Thoracic aorta (tissue), 2 donors: ENCODE measurements at regions not wholly inside any gene's neighbourhood (a gene's known extent, or its start where the extent isn't known, plus 50 kb on each side); places are given as distances from the start of the nearest gene placed in this dataset.

Experiments
- ATAC-seq: fragments of 150-250 bp; one replicate; pipeline ENCODE4 v1.8.0; 2017; ENCODE audit warnings: low read depth; ENCODE audit not compliant: insufficient number of reproducible peaks, low FRiP score
- DNase-seq: peaks from one replicate; pipeline ENCODE4 v3.0.0-alpha.2; 2020; ENCODE audit warnings: low spot score
- H3K27ac ChIP-seq, 2 donors: fragments of 200-600 bp; sonication (generic); 1 replicate in 1 of 2; 2 replicates in 1 of 2; pipeline ENCODE4 v1.5.1; 2016; ENCODE audit warnings: mild to moderate bottlenecking in 2 of 2, moderate library complexity in 2 of 2
- H3K27me3 ChIP-seq: fragments of 200-600 bp; sonication (generic); replicated peaks from 2 replicates; pipeline ENCODE4 v1.6.0; 2016; ENCODE audit warnings: mild to moderate bottlenecking; ENCODE audit not compliant: insufficient read depth
- H3K36me3 ChIP-seq: fragments of 200-600 bp; sonication (generic); one replicate; pipeline ENCODE4 v1.5.1; 2016
- H3K4me1 ChIP-seq, 2 donors: fragments of 200-600 bp; sonication (generic); 1 replicate in 1 of 2; 2 replicates in 1 of 2; pipeline versions ENCODE4 v1.5.1 to v1.6.0; 2016; ENCODE audit warnings: low read depth in 2 of 2, mild to moderate bottlenecking in 1 of 2; ENCODE audit not compliant: control insufficient read depth in 1 of 2
- H3K4me3 ChIP-seq: fragments of 200-600 bp; sonication (generic); 2 replicates; pipeline ENCODE4 v1.5.1; 2016; ENCODE audit warnings: mild to moderate bottlenecking
- H3K9me3 ChIP-seq: fragments of 200-600 bp; sonication (generic); 2 replicates; pipeline ENCODE4 v1.5.1; 2016
- TF ChIP-seq, protein P1 (sequence below): fragments of 200-600 bp; sonication (generic); IDR thresholded peaks from one replicate; pipeline ENCODE4 v1.5.1; 2019; ENCODE audit warnings: antibody characterized with exemption

DNA sequence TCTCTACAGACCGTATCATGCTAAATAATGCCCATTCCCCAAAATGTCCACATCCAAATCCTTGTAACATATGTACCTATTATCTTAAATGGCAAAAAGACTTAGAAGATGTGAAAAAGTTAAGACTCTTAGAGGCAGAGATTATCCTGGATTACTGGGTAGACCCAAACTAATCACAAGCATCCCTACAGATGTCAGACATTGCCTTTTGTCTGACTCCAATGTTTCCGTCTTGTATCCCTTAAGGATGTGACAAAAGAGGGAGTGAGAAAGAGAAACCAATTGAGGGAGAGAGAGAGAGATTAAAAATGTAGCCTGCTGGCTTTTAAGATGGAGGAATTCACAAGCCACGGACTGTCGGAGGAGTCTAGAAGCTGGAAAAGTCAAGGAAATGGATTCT lies 401.9 kb upstream of the FSTL5 start:
- ATAC-seq (no peak), DNase-seq (no peak)
- Histone ChIP-seq H3K4me1 (no peaks in the 10 kb centered on the region), H3K27ac (no peak overlapping the region), H3K36me3 (no peaks in the 10 kb centered on the region), H3K27me3 (no peaks in the 10 kb centered on the region), H3K4me3 (no peak overlapping the region), H3K9me3 (no peaks in the 10 kb centered on the region)
- TF ChIP-seq, protein P1, sequence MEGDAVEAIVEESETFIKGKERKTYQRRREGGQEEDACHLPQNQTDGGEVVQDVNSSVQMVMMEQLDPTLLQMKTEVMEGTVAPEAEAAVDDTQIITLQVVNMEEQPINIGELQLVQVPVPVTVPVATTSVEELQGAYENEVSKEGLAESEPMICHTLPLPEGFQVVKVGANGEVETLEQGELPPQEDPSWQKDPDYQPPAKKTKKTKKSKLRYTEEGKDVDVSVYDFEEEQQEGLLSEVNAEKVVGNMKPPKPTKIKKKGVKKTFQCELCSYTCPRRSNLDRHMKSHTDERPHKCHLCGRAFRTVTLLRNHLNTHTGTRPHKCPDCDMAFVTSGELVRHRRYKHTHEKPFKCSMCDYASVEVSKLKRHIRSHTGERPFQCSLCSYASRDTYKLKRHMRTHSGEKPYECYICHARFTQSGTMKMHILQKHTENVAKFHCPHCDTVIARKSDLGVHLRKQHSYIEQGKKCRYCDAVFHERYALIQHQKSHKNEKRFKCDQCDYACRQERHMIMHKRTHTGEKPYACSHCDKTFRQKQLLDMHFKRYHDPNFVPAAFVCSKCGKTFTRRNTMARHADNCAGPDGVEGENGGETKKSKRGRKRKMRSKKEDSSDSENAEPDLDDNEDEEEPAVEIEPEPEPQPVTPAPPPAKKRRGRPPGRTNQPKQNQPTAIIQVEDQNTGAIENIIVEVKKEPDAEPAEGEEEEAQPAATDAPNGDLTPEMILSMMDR: no peak

DNA sequence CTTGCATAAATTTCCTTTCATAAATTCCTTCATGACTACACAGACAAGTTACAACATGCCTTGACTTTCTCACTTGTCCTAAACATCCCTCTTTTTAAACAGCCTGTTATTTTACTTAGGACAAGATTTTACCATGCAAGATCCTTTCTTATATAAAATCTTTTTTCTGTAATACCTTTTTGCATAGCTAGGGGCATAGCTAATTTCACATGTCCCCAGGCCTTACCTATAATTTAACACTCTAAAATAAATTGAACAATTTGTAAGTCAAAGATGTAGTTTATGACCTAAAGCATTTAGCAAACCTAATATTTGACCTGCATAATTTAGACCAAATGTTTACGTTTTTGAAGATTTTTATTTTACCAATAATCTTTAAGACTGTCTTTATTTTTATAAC lies 396.3 kb upstream of the FSTL5 start:
- no peak for ATAC-seq
- no peak overlapping the region for H3K4me3 ChIP-seq
- TF ChIP-seq, protein P1: no peak
- H3K9me3 ChIP-seq: no peaks in the 10 kb centered on the region
- no peaks in the 10 kb centered on the region for H3K27me3 ChIP-seq
- H3K4me1 ChIP-seq: no peaks in the 10 kb centered on the region
- no peak overlapping the region for H3K27ac ChIP-seq
- H3K36me3 ChIP-seq: no peaks in the 10 kb centered on the region
- DNase-seq: no peak

DNA sequence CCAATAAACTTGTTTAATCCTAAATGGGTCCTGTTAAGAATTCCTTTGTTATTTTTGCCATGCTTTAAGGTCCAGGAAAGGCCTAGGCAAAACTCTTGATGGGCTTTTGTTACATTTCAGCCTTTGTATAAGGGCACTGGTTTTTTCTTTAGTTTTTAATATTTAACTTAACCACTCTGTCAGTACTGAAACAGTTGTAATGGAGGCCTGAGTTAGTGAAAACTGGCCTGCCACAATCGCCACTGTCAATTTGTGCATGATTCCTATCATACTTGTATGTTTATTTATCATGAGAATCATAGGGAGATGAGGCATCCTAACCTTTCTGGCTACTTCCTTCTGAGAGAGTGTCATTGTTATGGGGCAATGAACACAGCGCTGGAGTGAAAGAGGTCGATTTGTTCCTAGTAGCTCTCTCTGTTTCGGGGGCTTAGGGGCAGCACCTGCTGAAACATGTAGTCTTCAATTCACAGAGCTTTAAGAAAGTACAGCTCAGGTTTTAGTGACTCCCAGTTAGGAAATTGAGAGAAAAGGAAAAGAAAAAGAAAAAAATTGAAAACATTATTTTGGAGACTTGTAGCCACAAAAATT lies 393.8 kb upstream of the FSTL5 start:
- Histone ChIP-seq H3K27ac (no peak overlapping the region), H3K27me3 (no peaks in the 10 kb centered on the region), H3K36me3 (no peaks in the 10 kb centered on the region), H3K4me1 (no peaks in the 10 kb centered on the region), H3K4me3 (no peak overlapping the region), H3K9me3 (no peaks in the 10 kb centered on the region)
- no peak for ATAC-seq
- TF ChIP-seq, protein P1: no peak
- DNase-seq: no peak

DNA sequence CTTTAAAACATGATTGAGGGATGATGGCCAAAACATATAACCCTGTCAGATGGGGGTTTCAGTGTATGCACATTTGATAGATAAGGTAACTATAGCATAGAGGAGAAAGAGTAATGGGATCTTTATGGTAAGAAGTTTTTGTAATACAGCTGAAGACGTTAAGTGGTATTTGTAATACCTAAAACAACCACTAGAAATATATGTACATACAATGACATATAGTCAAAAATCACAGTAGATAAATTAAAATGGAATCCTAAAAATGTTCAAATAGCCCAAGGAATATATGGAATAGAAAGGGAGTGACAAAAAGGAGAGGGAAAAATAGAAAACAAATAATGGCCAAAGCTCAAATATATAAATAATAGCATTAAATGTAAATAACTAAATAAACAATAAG lies 371.3 kb upstream of the FSTL5 start:
- no peak for DNase-seq
- no peak overlapping the region for H3K4me3 ChIP-seq
- TF ChIP-seq, protein P1: no peak
- no peak overlapping the region for H3K27ac ChIP-seq
- H3K27me3 ChIP-seq: no peaks in the 10 kb centered on the region
- no peak for ATAC-seq
- H3K9me3 ChIP-seq: no peaks in the 10 kb centered on the region
- no peaks in the 10 kb centered on the region for H3K4me1 ChIP-seq
- H3K36me3 ChIP-seq: no peaks in the 10 kb centered on the region

DNA sequence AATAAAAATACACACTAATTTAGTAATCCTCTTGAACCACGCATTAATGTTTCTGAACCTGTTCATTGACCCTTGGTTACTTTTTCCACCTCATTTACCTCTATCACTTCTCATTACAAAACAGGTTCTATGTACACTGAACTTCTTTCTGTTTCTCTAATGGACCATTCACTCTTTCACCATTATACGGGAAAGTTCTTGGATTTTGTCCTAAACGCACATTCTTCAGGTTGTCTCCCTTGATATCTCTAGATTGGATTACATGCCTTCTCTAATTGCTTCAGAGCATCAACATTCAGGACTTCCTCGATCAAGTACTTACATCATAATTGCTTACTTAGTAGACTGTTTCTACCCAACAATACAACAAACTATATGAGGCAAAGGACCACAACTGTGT lies 359.4 kb upstream of the FSTL5 start:
- Histone ChIP-seq H3K9me3 (no peaks in the 10 kb centered on the region), H3K4me3 (no peak overlapping the region), H3K4me1 (no peaks in the 10 kb centered on the region), H3K36me3 (no peaks in the 10 kb centered on the region), H3K27ac (no peak overlapping the region), H3K27me3 (no peaks in the 10 kb centered on the region)
- TF ChIP-seq, protein P1: no peak
- no peak for DNase-seq
- ATAC-seq: no peak
